HG02610 (cell line): ENCODE measurements at regions not wholly inside any gene's neighbourhood (a gene's known extent, or its start where the extent isn't known, plus 50 kb on each side); places are given as distances from the start of the nearest gene placed in this dataset.
A peak's percentile ranks its signal among the peaks of the same experiment; 100 is the strongest.
"Not testable (repeated sequence)": the region's sequence is repeated elsewhere in the genome, so short reads cannot be mapped to it uniquely, and the experiment has no call there.

Experiments
- ATAC-seq: cut with Tn5 transposase; IDR thresholded peaks from one replicate; pipeline ENCODE4 v1.9.1; 2021; ENCODE audit warnings: mild to moderate bottlenecking, moderate library complexity; ENCODE audit not compliant: unreplicated experiment

DNA sequence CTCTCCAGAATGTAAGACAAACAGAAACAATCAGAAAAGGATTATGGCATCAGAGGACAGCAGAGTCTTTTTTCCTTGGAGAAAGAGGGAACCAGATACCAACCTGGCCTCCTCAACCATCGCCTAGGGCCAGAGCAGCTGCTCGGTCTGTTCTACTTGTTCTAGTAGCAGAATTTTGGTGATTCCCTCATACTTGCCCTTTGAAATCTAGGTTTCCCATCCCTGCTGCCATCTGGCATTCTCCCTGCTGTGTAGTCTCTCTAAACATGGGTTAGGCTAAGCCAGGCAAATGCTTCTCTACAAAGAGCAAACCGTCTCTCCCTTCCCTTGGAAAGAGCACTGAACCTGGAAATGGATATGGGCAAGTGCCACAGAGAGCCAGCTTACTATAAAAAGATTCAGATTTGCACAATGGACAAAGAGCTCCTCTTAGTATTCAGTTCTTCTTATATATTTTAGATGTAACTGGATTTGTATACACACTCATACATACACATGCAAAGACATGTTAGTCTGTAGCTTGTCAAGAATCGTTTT is 208.6 kb upstream of the ST6GAL2 start:
- ATAC-seq = no peak

- no peak for ATAC-seq
Observed at GRCh38 chr2:107102176-107102575, 216.2 kb upstream of the ST6GAL2 start.

GRCh38 chr2:107107351-107107750 is 221.4 kb upstream of the ST6GAL2 start:
- no peak for ATAC-seq

- ATAC-seq = no peak
Observed at GRCh38 chr2:107108556-107108955, 222.6 kb upstream of the ST6GAL2 start.

DNA sequence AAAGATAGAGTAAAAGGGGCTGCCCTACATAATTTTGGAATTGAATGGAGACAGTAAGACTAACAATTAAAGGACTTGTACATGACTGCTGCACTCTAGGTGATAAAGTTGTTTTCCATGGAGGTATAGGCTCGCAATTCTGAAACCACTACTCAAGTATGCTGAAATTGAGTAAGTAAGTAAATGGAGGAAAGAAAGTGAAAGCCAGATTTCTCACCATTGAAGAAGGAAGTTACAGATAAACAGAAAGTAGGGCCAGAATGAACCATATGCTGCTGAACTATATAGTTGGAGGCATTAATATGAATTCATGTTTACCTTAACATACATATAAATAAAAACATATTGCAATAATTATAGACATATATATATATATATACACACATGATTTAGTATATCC is 225.7 kb upstream of the ST6GAL2 start:
- peak; percentile 49 for ATAC-seq

GRCh38 chr2:107112561-107112960 is 226.6 kb upstream of the ST6GAL2 start:
- ATAC-seq = no peak

GRCh38 chr2:107128381-107128780 is 242.4 kb upstream of the ST6GAL2 start:
- ATAC-seq = no peak

DNA sequence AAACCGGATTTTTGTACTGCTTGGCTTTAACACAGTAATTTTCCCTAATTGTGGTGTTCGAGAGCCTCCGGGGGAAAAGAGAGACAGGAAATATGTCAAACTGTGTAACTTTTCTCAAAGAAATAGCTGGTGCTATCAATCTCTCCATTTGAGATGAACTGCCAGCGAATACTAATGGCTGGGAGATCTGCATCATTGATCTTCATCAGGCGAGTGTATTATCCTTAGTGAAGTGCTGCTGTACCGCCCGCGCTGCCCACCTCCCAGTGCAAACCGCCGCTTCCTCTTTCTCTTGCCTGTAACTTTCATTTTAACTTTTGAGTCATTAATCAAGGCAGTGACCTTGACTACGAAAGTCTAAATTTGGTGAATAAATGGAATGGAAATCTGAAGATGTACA is 246.1 kb upstream of the ST6GAL2 start:
- peak; percentile 71 for ATAC-seq

- no peak for ATAC-seq
Observed at GRCh38 chr2:107132746-107133145, 246.8 kb upstream of the ST6GAL2 start.

- no peak for ATAC-seq
Observed at GRCh38 chr2:107133412-107133811, 247.4 kb upstream of the ST6GAL2 start.

- no peak for ATAC-seq
Observed at GRCh38 chr2:107136733-107137132, 250.8 kb upstream of the ST6GAL2 start.

DNA sequence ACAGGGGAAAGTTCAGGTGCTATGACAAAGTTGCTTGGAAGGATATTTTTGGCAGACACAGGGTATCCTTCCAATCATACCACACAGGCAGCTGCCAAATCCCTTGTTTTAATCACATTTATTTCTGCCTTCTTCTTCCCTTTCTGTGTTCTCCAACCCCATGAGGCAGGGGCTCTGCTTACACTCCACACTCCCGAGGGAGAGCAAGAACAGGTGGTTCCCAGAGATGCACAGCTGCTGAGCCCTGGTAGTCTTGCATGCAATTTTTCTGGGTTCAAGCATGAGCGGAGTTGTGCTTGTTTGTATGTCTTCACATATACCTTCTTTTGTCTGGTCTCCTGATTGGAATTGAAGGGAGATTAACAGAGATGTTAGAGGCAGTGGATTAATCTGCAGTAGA is 251.7 kb upstream of the ST6GAL2 start:
- no peak for ATAC-seq

GRCh38 chr2:107146181-107146580 is 260.2 kb upstream of the ST6GAL2 start:
- ATAC-seq = no peak

DNA sequence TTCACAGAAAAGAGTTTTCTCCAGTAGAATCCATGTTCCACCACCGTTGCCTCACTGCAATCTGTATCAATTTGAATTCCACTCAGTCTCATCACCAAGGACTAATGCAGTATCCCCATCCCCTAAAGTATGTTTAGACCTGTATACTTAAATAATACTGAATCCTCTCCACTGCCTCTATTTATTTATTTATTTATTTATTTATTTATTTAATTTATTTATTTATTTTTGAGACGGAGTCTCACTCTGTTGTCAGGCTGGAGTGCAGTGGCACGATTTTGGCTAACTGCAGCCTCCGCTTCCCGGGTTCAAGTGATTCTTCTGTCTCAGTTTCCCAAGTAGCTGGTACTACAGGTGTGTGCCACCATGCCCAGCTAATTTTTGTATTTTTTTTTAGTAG is 260.7 kb upstream of the ST6GAL2 start:
- ATAC-seq = not testable (repeated sequence)

DNA sequence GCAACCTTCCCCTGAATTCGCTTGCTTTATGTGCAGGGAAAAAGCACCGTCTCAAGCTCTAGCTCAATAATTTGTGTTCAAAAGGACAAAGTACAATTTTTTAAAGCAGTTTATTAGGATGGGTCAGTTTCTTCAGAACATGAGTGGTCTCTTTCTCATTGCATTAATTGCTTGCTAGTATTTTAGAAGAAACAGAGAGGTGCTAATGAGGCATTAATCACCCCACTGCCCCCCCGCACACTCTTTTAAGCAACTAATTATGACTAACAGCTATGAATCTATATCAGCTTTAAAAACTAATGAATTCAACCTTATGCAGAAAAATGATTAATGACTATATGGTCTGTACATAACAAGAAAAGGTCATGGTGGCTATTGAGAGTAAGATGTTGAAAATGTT is 262.1 kb upstream of the ST6GAL2 start:
- no peak for ATAC-seq

GRCh38 chr2:107148496-107148895 is 262.5 kb upstream of the ST6GAL2 start:
- no peak for ATAC-seq

DNA sequence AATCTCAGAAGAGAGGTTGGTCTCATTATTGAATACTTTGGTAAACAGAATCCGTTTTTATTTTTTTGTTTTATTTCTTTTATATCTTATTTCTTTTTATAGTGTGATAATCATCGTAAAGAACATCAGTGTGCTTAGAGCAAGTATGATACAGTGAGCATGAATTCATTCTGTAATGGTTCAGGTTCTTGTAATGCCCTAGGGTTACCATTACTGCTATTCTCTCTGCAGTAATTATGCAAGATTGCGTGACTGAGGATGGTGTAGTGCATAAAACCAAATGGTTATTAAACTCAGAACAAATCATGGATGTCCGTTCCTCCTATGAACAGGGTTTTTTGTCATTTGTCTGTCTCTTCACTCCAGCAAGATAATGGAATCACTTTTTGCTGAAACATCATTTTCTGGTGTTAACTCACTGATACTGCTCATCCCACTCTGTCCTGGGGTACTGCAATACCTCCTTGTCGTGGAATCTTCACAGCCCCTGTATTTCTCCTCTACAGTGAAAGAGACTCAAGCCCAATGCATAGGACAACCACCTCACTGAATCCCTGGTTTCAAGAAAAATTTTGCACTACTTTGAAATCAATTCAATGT is 274.8 kb upstream of the ST6GAL2 start:
- ATAC-seq = no peak

DNA sequence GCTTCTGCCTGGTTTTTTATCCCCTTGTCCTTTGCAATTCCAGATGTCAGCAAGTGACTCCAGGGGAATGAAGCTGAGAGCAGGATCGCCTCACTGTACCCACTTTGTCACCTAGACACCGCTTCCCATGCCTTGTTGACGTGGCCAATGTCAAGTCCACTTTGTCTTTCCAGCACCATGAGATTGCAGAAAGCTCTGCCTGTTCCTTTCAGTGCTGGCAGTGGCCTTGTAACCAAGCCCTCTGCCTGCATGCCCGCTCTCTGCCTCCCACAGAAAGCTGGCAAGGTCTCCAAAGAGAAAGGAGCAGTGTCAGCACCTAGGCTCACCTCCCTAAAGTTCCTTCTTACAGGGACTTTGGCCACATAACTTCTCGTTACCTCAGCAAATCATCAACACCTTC is 282.2 kb upstream of the ST6GAL2 start:
- ATAC-seq = no peak

DNA sequence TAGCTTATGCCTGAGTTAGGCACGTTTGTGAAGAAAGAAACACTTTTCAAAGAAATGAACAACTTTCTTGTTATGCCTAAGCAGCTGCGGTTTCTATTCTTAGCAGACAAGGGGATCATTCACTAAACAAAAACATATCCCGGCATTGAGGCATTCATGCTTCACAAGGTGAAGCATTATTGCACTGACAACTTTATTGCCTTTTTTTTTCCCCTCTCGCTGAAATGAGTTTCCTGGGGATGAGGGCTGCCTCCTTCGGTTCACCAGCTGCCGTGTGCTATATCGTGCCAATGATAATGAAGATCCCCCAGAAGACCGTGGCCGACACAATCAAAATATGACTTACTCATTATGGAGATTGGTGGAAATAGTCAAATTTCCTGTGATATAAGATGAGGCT is 288.2 kb upstream of the ST6GAL2 start:
- ATAC-seq = no peak

DNA sequence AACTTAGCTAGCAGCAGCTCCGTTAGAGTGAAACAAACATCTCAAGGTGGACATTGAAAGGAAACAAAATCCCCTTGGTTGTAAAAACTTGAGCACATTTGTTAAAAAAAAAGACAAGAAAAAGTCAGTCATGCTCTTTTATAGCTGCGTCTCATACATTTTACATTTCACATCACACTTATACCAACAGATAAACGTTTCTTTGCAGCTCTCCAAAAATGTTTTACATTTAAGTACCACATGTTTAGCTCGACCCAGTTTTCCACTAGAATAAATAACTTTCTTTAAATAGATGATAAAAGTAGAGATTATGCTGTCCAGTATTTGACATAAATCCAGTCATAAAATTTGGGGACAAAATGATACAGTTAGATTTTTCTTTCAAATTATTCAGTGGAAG is 297.0 kb upstream of the ST6GAL2 start:
- no peak for ATAC-seq

DNA sequence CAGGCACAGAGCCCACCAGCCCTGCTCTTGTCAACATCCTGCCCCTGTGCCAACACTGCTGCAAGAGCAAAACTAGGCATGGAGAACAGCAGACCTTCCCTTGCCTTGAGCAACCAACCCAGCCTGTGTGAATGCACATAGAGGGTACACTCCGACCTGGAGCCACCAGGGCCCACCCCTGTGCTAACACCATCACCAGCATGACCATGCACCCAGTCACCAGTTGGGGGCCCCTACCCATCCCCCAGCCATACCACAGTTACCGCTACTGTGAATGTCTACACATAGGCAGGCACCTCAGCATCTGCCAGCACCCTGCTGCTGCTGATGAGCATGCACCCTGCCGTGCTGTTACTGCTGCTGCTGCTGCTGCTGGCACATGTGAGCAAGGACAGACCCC is 301.9 kb upstream of the ST6GAL2 start:
- no peak for ATAC-seq

DNA sequence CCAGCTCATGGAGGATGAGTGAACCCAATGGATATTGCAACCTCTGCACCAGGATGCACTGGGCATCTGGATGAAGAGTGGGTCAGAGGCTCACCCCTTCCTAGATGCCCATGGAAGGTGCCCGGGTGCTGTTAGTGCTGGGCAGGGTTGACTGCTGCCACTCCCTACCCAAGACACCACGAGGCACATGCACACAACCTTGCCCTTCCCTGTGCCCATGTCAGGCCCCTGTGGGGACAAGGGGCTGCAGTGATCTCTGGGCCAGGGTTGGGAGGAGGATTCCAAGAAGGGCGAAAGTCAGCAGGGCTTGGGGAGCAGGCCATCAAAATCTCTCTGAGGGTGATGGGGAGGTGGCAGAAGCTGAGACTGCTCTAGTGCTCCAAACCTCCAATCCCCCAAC is 309.7 kb upstream of the ST6GAL2 start:
- ATAC-seq = no peak

- ATAC-seq = no peak
Observed at GRCh38 chr2:107197594-107198294, 311.8 kb upstream of the ST6GAL2 start.
